ENCODE measurements at regions not wholly inside any gene's neighbourhood (a gene's known extent, or its start where the extent isn't known, plus 50 kb on each side); places are given as distances from the start of the nearest gene placed in this dataset.

DNA sequence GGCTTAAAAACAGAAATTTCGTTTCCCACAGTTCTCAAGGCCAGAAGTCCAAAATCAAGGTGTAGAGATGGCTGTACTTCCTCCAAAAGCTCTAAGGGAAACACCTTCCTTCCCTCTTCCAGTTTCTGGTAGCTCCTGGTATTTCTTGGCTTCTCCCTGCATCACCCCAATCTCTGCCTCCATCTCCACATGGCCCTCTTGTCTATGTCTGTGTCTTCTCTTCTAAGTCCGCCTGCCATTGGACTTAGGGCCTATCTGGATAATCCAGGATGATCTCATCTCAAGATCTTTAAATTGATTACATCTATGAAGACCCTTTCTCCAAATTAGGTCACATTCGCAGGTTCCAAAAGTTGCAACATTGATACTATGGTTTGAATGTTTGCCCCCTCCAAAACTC is 105.6 kb downstream of the ATPSCKMT start:
- TF ChIP-seq, protein P1, sequence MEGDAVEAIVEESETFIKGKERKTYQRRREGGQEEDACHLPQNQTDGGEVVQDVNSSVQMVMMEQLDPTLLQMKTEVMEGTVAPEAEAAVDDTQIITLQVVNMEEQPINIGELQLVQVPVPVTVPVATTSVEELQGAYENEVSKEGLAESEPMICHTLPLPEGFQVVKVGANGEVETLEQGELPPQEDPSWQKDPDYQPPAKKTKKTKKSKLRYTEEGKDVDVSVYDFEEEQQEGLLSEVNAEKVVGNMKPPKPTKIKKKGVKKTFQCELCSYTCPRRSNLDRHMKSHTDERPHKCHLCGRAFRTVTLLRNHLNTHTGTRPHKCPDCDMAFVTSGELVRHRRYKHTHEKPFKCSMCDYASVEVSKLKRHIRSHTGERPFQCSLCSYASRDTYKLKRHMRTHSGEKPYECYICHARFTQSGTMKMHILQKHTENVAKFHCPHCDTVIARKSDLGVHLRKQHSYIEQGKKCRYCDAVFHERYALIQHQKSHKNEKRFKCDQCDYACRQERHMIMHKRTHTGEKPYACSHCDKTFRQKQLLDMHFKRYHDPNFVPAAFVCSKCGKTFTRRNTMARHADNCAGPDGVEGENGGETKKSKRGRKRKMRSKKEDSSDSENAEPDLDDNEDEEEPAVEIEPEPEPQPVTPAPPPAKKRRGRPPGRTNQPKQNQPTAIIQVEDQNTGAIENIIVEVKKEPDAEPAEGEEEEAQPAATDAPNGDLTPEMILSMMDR (IDR thresholded peaks at IDR 0.05): no peak
- no peak for TF ChIP-seq POLR2A (IDR thresholded peaks at IDR 0.05)

Data from right lobe of liver (tissue), 4 donors.